Non-pigmented ciliary epithelial cell (primary cell): ENCODE measurements at regions not wholly inside any gene's neighbourhood (a gene's known extent, or its start where the extent isn't known, plus 50 kb on each side); places are given as distances from the start of the nearest gene placed in this dataset.
"Not testable (repeated sequence)": the region's sequence is repeated elsewhere in the genome, so short reads cannot be mapped to it uniquely, and the experiment has no call there.

Source experiments
- DNase-seq: peaks from one replicate; pipeline ENCODE4 v3.0.0-alpha.2; 2010; ENCODE audit warnings: low read depth

DNA sequence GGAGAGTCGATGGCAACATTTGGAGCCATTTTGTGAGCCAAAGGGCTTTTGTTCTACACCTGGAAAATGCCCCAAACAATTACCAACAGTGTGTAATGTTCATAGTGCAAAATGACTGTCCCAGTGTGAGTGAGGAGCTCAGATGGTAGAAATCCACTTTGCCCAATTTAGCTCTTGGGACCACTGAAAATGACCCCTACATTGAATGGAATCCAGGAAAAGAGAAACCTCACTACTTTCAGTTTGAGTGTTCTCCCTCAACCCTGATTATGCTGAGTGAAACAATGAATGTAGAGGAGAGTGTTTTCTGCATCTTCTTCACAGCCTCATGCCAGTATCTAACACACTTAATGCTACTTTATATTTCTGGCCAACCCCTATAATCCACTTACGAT, 84.9 kb upstream of the NRN1 start:
- no peak for DNase-seq

DNA sequence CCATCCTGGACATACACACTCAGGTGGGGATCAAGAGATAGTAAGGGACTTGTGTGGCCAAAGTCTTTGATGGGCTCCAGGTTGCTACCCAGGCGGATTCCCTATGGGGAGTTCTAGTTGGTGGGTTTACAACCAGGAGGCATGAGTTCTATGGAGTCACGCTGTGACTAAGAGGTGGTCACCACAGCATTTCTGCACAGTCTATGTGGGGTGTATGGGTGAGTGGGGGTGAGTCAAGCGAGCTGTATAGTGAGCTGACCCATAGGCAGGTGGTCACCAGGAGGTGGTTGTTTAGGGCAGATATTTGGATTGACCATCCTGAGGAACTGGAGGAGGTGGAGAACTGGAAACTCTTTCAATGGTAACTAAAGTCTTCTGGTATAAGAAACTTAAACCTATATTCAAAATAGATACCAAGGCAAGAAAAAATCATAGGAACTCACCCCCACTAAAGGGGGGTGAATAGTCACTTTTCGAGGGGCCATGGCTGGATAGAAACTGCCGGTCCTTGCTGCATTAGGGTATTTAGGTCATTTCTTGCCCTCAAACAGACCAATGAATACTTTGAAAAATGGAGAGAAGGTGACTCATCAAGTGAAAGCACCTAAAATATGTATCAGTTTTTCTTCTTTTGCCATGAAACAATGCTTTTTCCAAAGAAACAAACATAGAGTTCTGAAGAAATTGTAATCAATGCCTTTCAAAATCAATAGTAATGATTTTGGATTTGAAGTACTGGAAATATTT, 84.3 kb upstream of the NRN1 start:
- no peak for DNase-seq

DNA sequence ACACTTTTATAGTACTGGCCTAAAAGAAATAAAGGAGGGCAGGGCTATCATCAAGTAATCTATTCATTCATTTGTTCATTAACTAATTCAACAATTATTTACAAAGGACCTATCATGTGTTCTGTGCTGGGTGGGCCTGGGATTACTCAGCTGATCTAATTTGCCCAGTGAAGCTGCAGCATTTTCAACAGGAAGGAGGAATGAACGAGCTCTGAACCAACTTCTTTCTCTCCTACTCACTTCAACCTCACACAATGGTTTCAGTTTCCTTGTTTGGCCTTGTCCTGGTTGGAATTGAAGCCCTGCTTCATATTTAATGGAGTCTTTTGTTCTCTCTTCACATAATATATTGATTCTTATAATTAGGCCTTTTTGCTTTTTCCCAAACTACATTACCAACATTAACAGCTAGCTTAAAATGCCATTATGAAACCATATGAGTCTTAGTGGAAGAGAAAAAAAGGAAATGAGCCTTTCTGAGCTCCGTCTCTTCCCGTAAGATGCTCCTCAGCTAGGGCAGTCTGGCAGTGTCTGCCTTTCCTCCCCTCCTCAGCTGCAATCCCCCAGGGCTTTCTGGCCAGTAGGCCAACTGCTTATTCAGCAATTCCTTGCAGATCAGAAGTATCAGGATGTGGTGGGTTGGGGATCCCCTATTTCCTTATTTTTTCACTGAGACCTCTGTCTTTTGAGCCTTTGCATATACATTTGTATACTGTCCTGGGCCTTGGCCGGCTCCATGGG, 79.4 kb upstream of the NRN1 start:
- no peak for DNase-seq

DNA sequence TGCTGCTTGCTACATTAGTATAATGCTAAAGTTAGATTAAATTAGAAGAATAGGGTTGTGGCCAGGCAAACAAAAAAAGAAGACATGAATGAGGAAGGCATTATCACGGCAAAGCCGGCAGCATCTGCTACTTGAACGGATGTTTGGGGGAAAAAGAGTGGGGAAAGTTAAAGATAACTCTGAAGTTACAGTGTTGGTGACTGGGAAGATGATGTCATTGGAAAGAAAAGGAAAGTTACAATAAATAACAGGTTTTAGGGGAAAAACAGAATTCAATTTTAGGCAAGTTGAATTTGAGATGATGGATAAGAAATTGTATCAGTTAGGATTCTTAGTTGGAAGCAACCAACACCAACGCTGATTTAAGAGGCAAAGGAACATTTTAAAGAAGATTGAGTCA, 74.2 kb upstream of the NRN1 start:
- DNase-seq: no peak

DNA sequence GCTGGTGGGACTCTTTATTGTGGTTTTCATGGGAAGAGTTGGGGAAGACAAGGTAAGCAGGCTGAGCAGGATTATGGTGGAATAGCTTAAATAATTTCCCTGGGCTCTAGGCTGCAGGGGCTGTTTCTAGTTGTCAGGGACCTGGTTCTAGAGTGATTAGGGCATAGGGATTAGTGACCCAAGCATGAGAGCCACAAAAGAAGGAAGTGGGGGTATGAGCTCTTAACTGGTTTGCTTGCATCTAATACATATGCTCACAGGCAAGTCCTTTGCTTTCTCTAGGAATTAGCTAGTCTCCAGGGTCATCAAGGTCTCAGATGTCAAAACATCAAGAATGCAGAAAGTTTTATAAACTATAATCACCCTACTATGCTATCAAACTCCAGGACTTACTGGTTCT, 67.5 kb upstream of the NRN1 start:
- no peak for DNase-seq

DNA sequence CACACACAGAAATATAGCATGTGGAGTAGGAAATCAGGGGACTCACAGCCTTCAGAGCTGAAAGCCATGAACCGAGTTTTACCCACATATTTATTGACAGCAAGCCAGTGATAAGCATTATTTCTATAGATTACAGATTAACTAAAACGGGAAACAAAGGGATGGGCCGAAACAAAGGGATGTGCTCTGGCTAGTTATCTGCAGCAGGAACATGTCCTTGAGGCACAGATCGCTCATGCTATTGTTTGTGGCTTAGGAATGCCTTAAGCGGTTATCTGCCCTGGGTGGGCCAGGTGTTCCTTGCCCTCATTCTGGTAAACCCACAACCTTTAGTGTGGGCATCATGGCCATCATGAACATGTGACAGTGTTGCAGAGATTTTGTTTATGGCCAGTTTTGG, 61.4 kb upstream of the NRN1 start:
- DNase-seq: not testable (repeated sequence)

DNA sequence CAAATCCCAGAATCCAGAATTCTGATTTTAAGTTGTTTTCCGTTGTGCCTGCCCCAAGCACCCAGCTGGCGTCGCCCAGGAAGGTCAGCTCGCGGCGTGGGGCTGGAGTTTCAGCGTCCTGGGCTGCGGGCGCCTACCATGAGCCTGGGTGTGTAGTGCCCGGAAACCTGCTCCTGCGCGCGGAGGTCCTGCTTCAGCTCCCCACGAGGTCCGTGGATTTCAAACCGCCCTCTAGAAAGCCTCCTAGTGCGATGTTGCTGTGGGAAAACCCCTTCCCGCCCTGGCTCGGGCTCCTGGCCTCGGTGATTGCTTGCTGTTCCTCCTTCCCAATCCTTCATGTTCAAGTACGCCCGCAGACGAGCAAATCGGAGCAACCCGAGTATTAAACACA, 51.3 kb upstream of the NRN1 start:
- DNase-seq: no peak

DNA sequence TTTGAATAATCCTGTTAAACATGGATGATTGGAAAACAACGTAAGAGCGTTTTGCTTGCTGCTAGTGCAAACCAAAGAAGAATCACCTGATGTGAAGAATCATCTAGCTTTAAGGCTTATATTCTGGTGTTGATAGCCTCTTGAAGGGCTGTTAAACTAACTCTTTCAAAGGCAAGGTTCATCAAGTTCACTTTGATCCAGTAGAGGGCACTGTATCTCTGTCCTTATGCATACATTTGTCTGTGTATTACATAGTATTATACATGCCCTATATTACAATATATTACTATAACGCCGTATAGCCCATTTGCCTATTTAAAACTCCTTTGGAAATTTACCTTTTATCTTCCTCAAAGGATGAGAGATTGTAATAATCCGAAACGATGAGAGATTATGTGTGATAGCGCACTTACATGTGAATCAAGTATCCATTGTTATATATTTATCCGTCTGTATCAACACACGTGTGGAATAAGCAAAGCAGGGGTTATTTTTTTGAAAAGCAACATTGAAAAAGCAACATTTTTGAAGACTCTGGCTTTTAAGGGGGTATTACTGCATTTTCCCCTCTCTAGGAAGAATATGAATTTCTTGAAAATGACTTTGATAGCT, 50.8 kb upstream of the NRN1 start:
- peak; percentile 5 for DNase-seq
